Neural cell (in vitro differentiated cells): ENCODE measurements at regions not wholly inside any gene's neighbourhood (a gene's known extent, or its start where the extent isn't known, plus 50 kb on each side); places are given as distances from the start of the nearest gene placed in this dataset.

ENCODE experiments used
- H2AFZ ChIP-seq: fragments of 200-600, 300-800 bp; sonication (generic), shearing (Covaris generic); 2 replicates; pipeline ENCODE4 v1.6.0; 2014; ENCODE audit warnings: low read depth, mild to moderate bottlenecking, antibody characterized with exemption, low read length, moderate library complexity
- H3F3A ChIP-seq: fragments of 200-600 bp; shearing (Covaris generic); 2 replicates; pipeline ENCODE4 v1.6.1; 2016; ENCODE audit warnings: mild to moderate bottlenecking, moderate library complexity, mixed read lengths, antibody characterized with exemption, low read length; ENCODE audit not compliant: insufficient read depth, poor library complexity, severe bottlenecking
- H3K27ac ChIP-seq: fragments of 200-600, 300-800 bp; sonication (generic), shearing (Covaris generic); 2 replicates; pipeline ENCODE4 v1.5.1; 2014; ENCODE audit warnings: mild to moderate bottlenecking, low read length, moderate library complexity
- H3K27me3 ChIP-seq: fragments of 300-800, 200-600 bp; sonication (generic), shearing (Covaris generic); 2 replicates; pipeline ENCODE4 v1.6.0; 2014; ENCODE audit warnings: mild to moderate bottlenecking, low read depth, low read length, moderate library complexity; ENCODE audit not compliant: insufficient read depth
- H3K36me3 ChIP-seq: fragments of 300-800, 200-600 bp; sonication (generic), shearing (Covaris generic); 2 replicates; pipeline ENCODE4 v1.5.1; 2014; ENCODE audit warnings: mild to moderate bottlenecking, antibody characterized with exemption, low read length, moderate library complexity; ENCODE audit not compliant: insufficient read depth
- H3K4me2 ChIP-seq: fragments of 300-800, 200-600 bp; sonication (generic), shearing (Covaris generic); 2 replicates; pipeline ENCODE4 v1.6.0; 2014; ENCODE audit warnings: mild to moderate bottlenecking, low read length
- H3K4me3 ChIP-seq: fragments of 300-800, 200-600 bp; sonication (generic), shearing (Covaris generic); 2 replicates; pipeline ENCODE4 v1.5.1; 2014; ENCODE audit warnings: mild to moderate bottlenecking, low read length, moderate library complexity
- H3K79me2 ChIP-seq: fragments of 200-600 bp; shearing (Covaris generic); replicated peaks from 2 replicates; pipeline ENCODE4 v1.6.0; 2014; ENCODE audit warnings: mild to moderate bottlenecking, low read length, moderate library complexity; ENCODE audit not compliant: insufficient read depth
- H3K9ac ChIP-seq: fragments of 300-800, 200-600 bp; sonication (generic), shearing (Covaris generic); 2 replicates; pipeline ENCODE4 v1.6.1; 2016; ENCODE audit warnings: mild to moderate bottlenecking, low read length, mixed read lengths
- H3K9me2 ChIP-seq: fragments of 200-600 bp; shearing (Covaris generic); 2 replicates; pipeline ENCODE4 v1.6.1; 2016; ENCODE audit warnings: mild to moderate bottlenecking, low read length, mixed read lengths; ENCODE audit not compliant: insufficient read depth
- H3K9me3 ChIP-seq: fragments of 200-600, 300-800 bp; sonication (generic), shearing (Covaris generic); 2 replicates; pipeline ENCODE4 v1.6.1; 2016; ENCODE audit warnings: mild to moderate bottlenecking, mixed run types, low read length, moderate library complexity, mixed read lengths
- H4K20me1 ChIP-seq: fragments of 200-600 bp; shearing (Covaris generic); 2 replicates; pipeline ENCODE4 v1.6.1; 2016; ENCODE audit warnings: mild to moderate bottlenecking, mixed run types; ENCODE audit not compliant: insufficient read depth
- CTCF ChIP-seq: fragments of 450-650 bp; IDR thresholded peaks from 2 replicates; pipeline ENCODE4 v1.5.1; 2014; ENCODE audit warnings: antibody characterized with exemption, mild to moderate bottlenecking, moderate library complexity; ENCODE audit not compliant: poor library complexity, severe bottlenecking
- EP300 ChIP-seq: fragments of 450-650 bp; conservative IDR thresholded peaks from 2 replicates; pipeline ENCODE4 v1.6.1; 2014; ENCODE audit warnings: antibody characterized with exemption, mild to moderate bottlenecking, moderate library complexity; ENCODE audit not compliant: poor library complexity, severe bottlenecking
- EZH2 ChIP-seq: fragments of 200-600, 300-800 bp; shearing (Covaris generic), sonication (generic); IDR thresholded peaks from 2 replicates; pipeline ENCODE4 v1.6.1; 2014; ENCODE audit warnings: antibody characterized with exemption, low read length, borderline replicate concordance, mild to moderate bottlenecking; ENCODE audit not compliant: insufficient read depth, poor library complexity, severe bottlenecking
- MXI1 ChIP-seq: fragments of 450-650 bp; conservative IDR thresholded peaks from 2 replicates; pipeline ENCODE4 v1.6.1; 2014; ENCODE audit warnings: antibody characterized with exemption, mild to moderate bottlenecking; ENCODE audit not compliant: poor library complexity, severe bottlenecking
- POLR2AphosphoS5 ChIP-seq: IDR thresholded peaks from 2 replicates; pipeline ENCODE4 v1.6.1; 2012
- RAD21 ChIP-seq: fragments of 450-650 bp; conservative IDR thresholded peaks from 2 replicates; pipeline ENCODE4 v1.6.1; 2014; ENCODE audit warnings: antibody characterized with exemption, mild to moderate bottlenecking, moderate library complexity
- SMC3 ChIP-seq: fragments of 450-650 bp; conservative IDR thresholded peaks from 2 replicates; pipeline ENCODE4 v1.6.1; 2014; ENCODE audit warnings: antibody characterized with exemption, mild to moderate bottlenecking, moderate library complexity; ENCODE audit not compliant: poor library complexity
- TAF1 ChIP-seq: IDR thresholded peaks from 2 replicates; pipeline ENCODE4 v1.6.1; 2012; ENCODE audit warnings: low read depth
- TF ChIP-seq, protein P1 (sequence below): IDR thresholded peaks from 2 replicates; pipeline ENCODE4 v1.6.1; 2012; ENCODE audit warnings: borderline replicate concordance

DNA sequence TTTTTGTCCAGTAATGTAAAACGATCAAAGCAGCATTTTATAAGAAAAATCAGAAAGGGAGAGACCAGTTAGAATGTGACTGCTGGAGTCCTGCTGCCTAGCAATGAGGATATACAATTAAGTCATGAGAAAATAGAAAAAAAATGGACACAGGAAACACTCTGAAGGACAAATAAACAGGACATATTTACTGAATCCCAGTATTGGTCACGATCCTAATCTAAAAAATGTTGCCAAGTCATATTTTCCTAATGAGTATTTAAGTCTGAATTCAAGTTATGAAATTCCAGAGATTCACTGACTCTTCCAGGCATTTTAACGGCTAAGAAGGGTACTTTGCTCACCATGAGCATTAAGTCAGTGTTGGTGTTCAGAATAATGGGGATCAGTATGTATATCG lies 154.3 kb upstream of the CCDC54 start:
- TF ChIP-seq POLR2AphosphoS5: no peak
- no peak for TF ChIP-seq MXI1
- no peak for TF ChIP-seq EP300
- no peak for TF ChIP-seq CTCF
- TF ChIP-seq EZH2: no peak
- no peak for TF ChIP-seq SMC3
- no peak for TF ChIP-seq RAD21
- TF ChIP-seq TAF1: no peak
- TF ChIP-seq, protein P1, sequence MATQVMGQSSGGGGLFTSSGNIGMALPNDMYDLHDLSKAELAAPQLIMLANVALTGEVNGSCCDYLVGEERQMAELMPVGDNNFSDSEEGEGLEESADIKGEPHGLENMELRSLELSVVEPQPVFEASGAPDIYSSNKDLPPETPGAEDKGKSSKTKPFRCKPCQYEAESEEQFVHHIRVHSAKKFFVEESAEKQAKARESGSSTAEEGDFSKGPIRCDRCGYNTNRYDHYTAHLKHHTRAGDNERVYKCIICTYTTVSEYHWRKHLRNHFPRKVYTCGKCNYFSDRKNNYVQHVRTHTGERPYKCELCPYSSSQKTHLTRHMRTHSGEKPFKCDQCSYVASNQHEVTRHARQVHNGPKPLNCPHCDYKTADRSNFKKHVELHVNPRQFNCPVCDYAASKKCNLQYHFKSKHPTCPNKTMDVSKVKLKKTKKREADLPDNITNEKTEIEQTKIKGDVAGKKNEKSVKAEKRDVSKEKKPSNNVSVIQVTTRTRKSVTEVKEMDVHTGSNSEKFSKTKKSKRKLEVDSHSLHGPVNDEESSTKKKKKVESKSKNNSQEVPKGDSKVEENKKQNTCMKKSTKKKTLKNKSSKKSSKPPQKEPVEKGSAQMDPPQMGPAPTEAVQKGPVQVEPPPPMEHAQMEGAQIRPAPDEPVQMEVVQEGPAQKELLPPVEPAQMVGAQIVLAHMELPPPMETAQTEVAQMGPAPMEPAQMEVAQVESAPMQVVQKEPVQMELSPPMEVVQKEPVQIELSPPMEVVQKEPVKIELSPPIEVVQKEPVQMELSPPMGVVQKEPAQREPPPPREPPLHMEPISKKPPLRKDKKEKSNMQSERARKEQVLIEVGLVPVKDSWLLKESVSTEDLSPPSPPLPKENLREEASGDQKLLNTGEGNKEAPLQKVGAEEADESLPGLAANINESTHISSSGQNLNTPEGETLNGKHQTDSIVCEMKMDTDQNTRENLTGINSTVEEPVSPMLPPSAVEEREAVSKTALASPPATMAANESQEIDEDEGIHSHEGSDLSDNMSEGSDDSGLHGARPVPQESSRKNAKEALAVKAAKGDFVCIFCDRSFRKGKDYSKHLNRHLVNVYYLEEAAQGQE: no peak
- H3K4me2 ChIP-seq: no peak overlapping the region
- H3K9me2 ChIP-seq: no peaks in the 10 kb centered on the region
- H3K4me3 ChIP-seq: no peak overlapping the region
- H3K9me3 ChIP-seq: no peaks in the 10 kb centered on the region
- no peaks in the 10 kb centered on the region for H3K79me2 ChIP-seq
- no peak overlapping the region for H2AFZ ChIP-seq
- H3K9ac ChIP-seq: no peak overlapping the region
- no peak overlapping the region for H3K27ac ChIP-seq
- no peaks in the 10 kb centered on the region for H3K36me3 ChIP-seq
- no peaks in the 10 kb centered on the region for H3K27me3 ChIP-seq
- no peaks in the 10 kb centered on the region for H3F3A ChIP-seq
- H4K20me1 ChIP-seq: no peaks in the 10 kb centered on the region

- H3K79me2 ChIP-seq: no peaks in the 10 kb centered on the region
- H3K9me2 ChIP-seq: no peaks in the 10 kb centered on the region
- H4K20me1 ChIP-seq: no peaks in the 10 kb centered on the region
- H3K27me3 ChIP-seq: no peaks in the 10 kb centered on the region
- no peaks in the 10 kb centered on the region for H3F3A ChIP-seq
- no peak overlapping the region for H3K27ac ChIP-seq
- no peak overlapping the region for H3K9ac ChIP-seq
- no peak overlapping the region for H3K4me3 ChIP-seq
- no peaks in the 10 kb centered on the region for H3K9me3 ChIP-seq
- no peak overlapping the region for H2AFZ ChIP-seq
- H3K36me3 ChIP-seq: no peaks in the 10 kb centered on the region
- TF ChIP-seq POLR2AphosphoS5 (no peak), EZH2 (no peak), MXI1 (no peak), EP300 (no peak), RAD21 (no peak), TAF1 (no peak), CTCF (no peak), SMC3 (no peak)
- TF ChIP-seq, protein P1: no peak
- no peak overlapping the region for H3K4me2 ChIP-seq
Observed at GRCh38 chr3:107224026-107224596, 153.1 kb upstream of the CCDC54 start.
